Common myeloid progenitor, CD34-positive (primary cell): ENCODE measurements at regions not wholly inside any gene's neighbourhood (a gene's known extent, or its start where the extent isn't known, plus 50 kb on each side); places are given as distances from the start of the nearest gene placed in this dataset.
A peak's percentile ranks its signal among the peaks of the same experiment; 100 is the strongest.

Experiments
- CTCF ChIA-PET: fragments of 350-600 bp; sonication (Branson Sonifier 250); formaldehyde crosslinking; loops from one replicate; lab custom pipeline; 2021; ENCODE audit warnings: antibody characterized with exemption; lab: Charles Lee
- POLR2A ChIA-PET: fragments of 350-600 bp; sonication (Branson Sonifier 250); formaldehyde crosslinking; loops from one replicate; lab custom pipeline; 2021; ENCODE audit warnings: antibody characterized with exemption; lab: Charles Lee
- DNase-seq, 3 donors: peaks; one replicate each; pipeline versions ENCODE4 v3.0.0 to v3.0.0-alpha.2; 2013
- H3K27ac ChIP-seq, 2 experiments: 1 replicate in 1 of 2; 2 replicates in 1 of 2; pipeline ENCODE4 v1.7.0; 2013; ENCODE audit warnings: inconsistent platforms in 2 of 2, low read length in 2 of 2, mild to moderate bottlenecking in 2 of 2, low read depth in 1 of 2, moderate library complexity in 1 of 2; ENCODE audit not compliant: severe bottlenecking in 2 of 2, insufficient read depth in 1 of 2, poor library complexity in 1 of 2
- H3K27me3 ChIP-seq, 5 experiments: replicated peaks in 2 of 5; 1 replicate in 3 of 5; 2 replicates in 2 of 5; pipeline versions ENCODE4 v1.6.1 to v1.7.0; 2013; ENCODE audit warnings: low read length in 4 of 5, mild to moderate bottlenecking in 2 of 5, moderate library complexity in 2 of 5, inconsistent platforms in 1 of 5; ENCODE audit not compliant: insufficient read depth in 5 of 5, control insufficient read depth in 4 of 5
- H3K36me3 ChIP-seq, 4 experiments: 1 replicate in 2 of 4; 2 replicates in 2 of 4; pipeline versions ENCODE4 v1.6.1 to v1.7.0; 2013; ENCODE audit warnings: low read length in 3 of 4, control low read depth in 1 of 4, mild to moderate bottlenecking in 1 of 4; ENCODE audit not compliant: control insufficient read depth in 4 of 4, insufficient read depth in 4 of 4
- H3K4me1 ChIP-seq, 4 experiments: 1 replicate in 3 of 4; 2 replicates in 1 of 4; pipeline versions ENCODE4 v1.6.1 to v1.7.1; 2013; ENCODE audit warnings: low read length in 3 of 4, mild to moderate bottlenecking in 3 of 4, control low read depth in 1 of 4, inconsistent platforms in 1 of 4, moderate library complexity in 1 of 4; ENCODE audit not compliant: control insufficient read depth in 4 of 4, insufficient read depth in 4 of 4; ENCODE audit errors: control extremely low read depth in 1 of 4
- H3K4me3 ChIP-seq, 7 experiments: 1 replicate in 4 of 7; 2 replicates in 3 of 7; pipeline versions ENCODE4 v1.5.1 to v1.7.0; 2013; ENCODE audit warnings: mild to moderate bottlenecking in 7 of 7, low read length in 6 of 7, moderate library complexity in 6 of 7, inconsistent platforms in 2 of 7, low read depth in 2 of 7, control low read depth in 1 of 7; ENCODE audit not compliant: insufficient read depth in 4 of 7, control insufficient read depth in 1 of 7; ENCODE audit errors: extremely low read depth in 1 of 7
- H3K9me3 ChIP-seq, 5 experiments: 1 replicate in 4 of 5; 2 replicates in 1 of 5; pipeline versions ENCODE4 v1.6.1 to v1.7.1; 2013; ENCODE audit warnings: low read length in 4 of 5, mild to moderate bottlenecking in 2 of 5, inconsistent platforms in 1 of 5, low read depth in 1 of 5, moderate library complexity in 1 of 5; ENCODE audit not compliant: control insufficient read depth in 4 of 5, insufficient read depth in 2 of 5; ENCODE audit errors: control extremely low read depth in 1 of 5
- WGBS: methylation state at CpG from one replicate; pipeline ENCODE4 v1.1.5; 2013; ENCODE audit not compliant: insufficient coverage; 5-methylcytosine and 5-hydroxymethylcytosine counted together

- Histone ChIP-seq H3K27me3 (no peaks in the 10 kb centered on the region), H3K36me3 (no peaks in the 10 kb centered on the region), H3K4me1 (peaks cover 0 to 3% (median 0%) of the 10 kb centered on the region in 4 experiments), H3K27ac (no peak overlapping the region), H3K4me3 (no peak overlapping the region), H3K9me3 (no peaks in the 10 kb centered on the region)
- ChIA-PET POLR2A (no interaction called here), CTCF (no interaction called here)
- WGBS = 98% methylated on average over 10 of the region's 10 CpGs
- no peak for DNase-seq
Measured at GRCh38 chr16:66188917-66189725, 177.4 kb upstream of the CDH5 start.

DNA sequence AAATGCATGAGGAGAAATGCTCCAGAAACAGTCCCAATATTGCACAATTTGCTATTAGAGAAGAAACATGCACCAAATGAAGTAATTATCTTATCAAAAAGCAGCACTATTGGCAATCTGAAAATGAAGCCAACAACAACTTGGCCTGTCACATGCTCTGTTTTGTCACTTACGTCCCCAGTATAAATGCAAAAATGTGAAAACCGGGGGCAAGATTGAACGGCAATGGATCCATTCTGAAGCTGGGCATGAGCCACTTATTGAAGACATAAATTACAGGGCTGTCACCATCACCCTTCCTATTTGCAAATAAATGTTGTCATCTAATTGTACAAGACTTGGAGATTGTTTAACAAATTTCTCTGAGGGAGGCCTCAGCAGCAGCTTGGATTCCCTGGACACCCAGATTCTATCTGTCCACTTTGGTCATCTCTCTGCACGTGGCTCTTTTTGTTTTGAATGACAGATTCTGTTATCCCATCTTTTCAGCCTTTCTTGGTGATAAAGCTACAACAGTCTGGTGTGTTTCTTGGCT, 180.2 kb upstream of the CDH5 start:
- H3K27me3 ChIP-seq = peaks cover 0 to 5% (median 0%) of the 10 kb centered on the region in 5 experiments
- no peak overlapping the region for H3K4me3 ChIP-seq
- H3K4me1 ChIP-seq = no peaks in the 10 kb centered on the region
- no peaks in the 10 kb centered on the region for H3K36me3 ChIP-seq
- WGBS = 84% methylated on average over 3 of the region's 4 CpGs
- H3K27ac ChIP-seq = no peak overlapping the region
- ChIA-PET POLR2A (no interaction called here), CTCF (interaction anchor here (0.9 kb wide), 1 partner anchor 19 kb away, joined by 3 read pairs; no protein-coding TSS in a partner anchor)
- DNase-seq = no peak
- H3K9me3 ChIP-seq = no peaks in the 10 kb centered on the region

GRCh38 chr16:66182592-66182991, 183.9 kb upstream of the CDH5 start:
- no peak overlapping the region for H3K4me3 ChIP-seq
- CTCF ChIA-PET = no interaction called here
- POLR2A ChIA-PET = no interaction called here
- peaks cover 0 to 5% (median 0%) of the 10 kb centered on the region in 5 experiments for H3K27me3 ChIP-seq
- no peak overlapping the region for H3K27ac ChIP-seq
- H3K9me3 ChIP-seq = peaks cover 0 to 12% (median 6%) of the 10 kb centered on the region in 5 experiments
- H3K36me3 ChIP-seq = no peaks in the 10 kb centered on the region
- no peak for DNase-seq
- WGBS = 92% methylated on average over 4 of the region's 4 CpGs
- no peaks in the 10 kb centered on the region for H3K4me1 ChIP-seq

GRCh38 chr16:66176731-66177130, 189.8 kb upstream of the CDH5 start:
- 94% methylated on average over 2 of the region's 2 CpGs for WGBS
- no peak for DNase-seq
- no peak overlapping the region for H3K27ac ChIP-seq
- no peaks in the 10 kb centered on the region for H3K27me3 ChIP-seq
- H3K36me3 ChIP-seq = no peaks in the 10 kb centered on the region
- peaks cover 0 to 12% (median 6%) of the 10 kb centered on the region in 5 experiments for H3K9me3 ChIP-seq
- CTCF ChIA-PET = interaction anchor here (0.7 kb wide), 1 partner anchor 50 kb away, joined by 3 read pairs; no protein-coding TSS in a partner anchor
- POLR2A ChIA-PET = no interaction called here
- H3K4me1 ChIP-seq = peaks cover 0 to 10% (median 1%) of the 10 kb centered on the region in 4 experiments
- H3K4me3 ChIP-seq = no peak overlapping the region

- H3K36me3 ChIP-seq = no peaks in the 10 kb centered on the region
- WGBS = 98% methylated on average over 7 of the region's 7 CpGs
- H3K9me3 ChIP-seq = peaks cover 0 to 12% (median 6%) of the 10 kb centered on the region in 5 experiments
- H3K4me3 ChIP-seq = no peak overlapping the region
- POLR2A ChIA-PET = no interaction called here
- CTCF ChIA-PET = no interaction called here
- H3K27ac ChIP-seq = no peak overlapping the region
- H3K27me3 ChIP-seq = no peaks in the 10 kb centered on the region
- H3K4me1 ChIP-seq = peaks cover 0 to 10% (median 1%) of the 10 kb centered on the region in 4 experiments
- DNase-seq = no peak
Measured at GRCh38 chr16:66176111-66176510, 190.4 kb upstream of the CDH5 start.

DNA sequence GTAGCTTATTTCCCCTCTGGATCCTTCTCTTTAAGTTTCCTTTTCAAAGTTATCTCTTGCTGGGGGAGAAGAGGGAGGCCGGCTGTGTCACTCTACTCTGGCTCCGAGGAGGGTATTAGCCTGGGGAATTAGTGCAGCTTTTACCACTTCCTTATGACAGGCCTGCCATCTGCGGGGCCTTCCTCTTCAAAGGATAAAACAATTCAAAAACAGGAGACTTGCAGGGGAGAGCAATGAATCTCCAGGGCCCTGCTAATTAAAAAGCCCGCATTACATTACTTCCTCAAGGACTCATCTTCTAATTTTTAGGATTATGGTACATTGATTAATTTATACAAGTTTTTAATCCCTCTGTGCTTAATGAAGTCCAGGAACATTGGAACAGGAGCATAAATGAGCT, 190.9 kb upstream of the CDH5 start:
- Histone ChIP-seq H3K4me3 (no peak overlapping the region), H3K27me3 (no peaks in the 10 kb centered on the region), H3K9me3 (peaks cover 0 to 12% (median 6%) of the 10 kb centered on the region in 5 experiments), H3K4me1 (peaks cover 0 to 10% (median 1%) of the 10 kb centered on the region in 4 experiments), H3K36me3 (no peaks in the 10 kb centered on the region), H3K27ac (no peak overlapping the region)
- ChIA-PET POLR2A (no interaction called here), CTCF (interaction anchor here (1.1 kb wide), 1 partner anchor 100 kb away, joined by 3 read pairs; no protein-coding TSS in a partner anchor)
- 0% methylated on average over 1 of the region's 4 CpGs for WGBS
- DNase-seq = peak in 2 of 3 donors; percentile 52 to 57

DNA sequence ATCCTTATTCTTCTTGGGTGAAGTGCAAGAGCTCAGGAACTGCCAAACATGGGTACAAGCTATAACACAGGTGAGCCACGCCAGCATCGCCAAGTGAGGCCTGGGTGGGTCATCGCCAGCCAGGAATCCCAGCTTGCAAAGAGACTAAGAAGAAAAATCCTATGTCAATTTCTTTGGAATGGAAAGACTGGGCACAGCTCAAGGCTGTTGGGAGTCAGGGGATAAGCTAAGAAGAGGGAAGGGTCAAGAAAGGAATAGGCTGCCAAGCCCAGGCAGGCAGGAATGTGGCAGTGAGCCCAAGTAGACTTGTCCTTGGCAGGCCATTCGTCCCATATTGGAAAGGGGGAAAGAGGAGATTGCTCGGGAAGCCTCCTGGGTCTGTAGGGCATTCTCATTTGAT, 191.4 kb upstream of the CDH5 start:
- no peak for DNase-seq
- CTCF ChIA-PET = interaction anchor here (1.1 kb wide), 1 partner anchor 101 kb away, joined by 3 read pairs; no protein-coding TSS in a partner anchor
- POLR2A ChIA-PET = no interaction called here

More for the DNA sequence above, 191.4 kb upstream of the CDH5 start:
- Histone ChIP-seq H3K36me3 (no peaks in the 10 kb centered on the region), H3K4me3 (no peak overlapping the region), H3K4me1 (peaks cover 0 to 10% (median 1%) of the 10 kb centered on the region in 4 experiments), H3K27ac (no peak overlapping the region), H3K9me3 (peaks cover 0 to 7% (median 3%) of the 10 kb centered on the region in 5 experiments), H3K27me3 (no peaks in the 10 kb centered on the region)
- WGBS = 98% methylated on average over 4 of the region's 5 CpGs
